Motor neuron (in vitro differentiated cells): ENCODE measurements at regions not wholly inside any gene's neighbourhood (a gene's known extent, or its start where the extent isn't known, plus 50 kb on each side); places are given as distances from the start of the nearest gene placed in this dataset.

Experiments used
- ATAC-seq, 8 experiments: fragments of 200-7000 bp; cut with Tn5 transposase; replicated peaks in 6 of 8; 2 replicates each; pipeline ENCODE4 v1.8.0; 2021; ENCODE audit warnings: mild to moderate bottlenecking in 8 of 8, moderate library complexity in 8 of 8
- H3K27ac ChIP-seq, 2 donors: fragments of 250-450 bp; sonication (Bioruptor Pico); 2 replicates each; pipeline ENCODE4 v1.9.0; 2021; ENCODE audit warnings: antibody characterized with exemption in 2 of 2, mild to moderate bottlenecking in 2 of 2, moderate library complexity in 1 of 2
- H3K4me1 ChIP-seq, 2 donors: fragments of 250-450 bp; sonication (Bioruptor Pico); replicated peaks in 1 of 2; 2 replicates each; pipeline ENCODE4 v1.6.1; 2021; ENCODE audit warnings: antibody characterized with exemption in 2 of 2, mild to moderate bottlenecking in 2 of 2, moderate library complexity in 1 of 2
- H3K4me3 ChIP-seq, 5 donors: fragments of 250-450 bp; sonication (Bioruptor Pico); 2 replicates each; pipeline ENCODE4 v1.9.0; 2021; ENCODE audit warnings: antibody characterized with exemption in 5 of 5, mild to moderate bottlenecking in 5 of 5, moderate library complexity in 4 of 5
- WGBS, 10 experiments: fragments of 450-650 bp; shearing (Covaris generic); methylation state at CpG; one replicate each; pipeline ENCODE4 v1.0.0; 2022; 5-methylcytosine and 5-hydroxymethylcytosine counted together
- in situ Hi-C, 9 experiments: fragments of 400-800 bp; cut with MboI; loops; one replicate each; pipeline ENCODE4 v1.15.0; 2021; ENCODE audit warnings: low sequenced_read_pairs in 9 of 9, low pct_unique_long_range_greater_than_20kb in 2 of 9; ENCODE audit not compliant: unreplicated experiment in 9 of 9

DNA sequence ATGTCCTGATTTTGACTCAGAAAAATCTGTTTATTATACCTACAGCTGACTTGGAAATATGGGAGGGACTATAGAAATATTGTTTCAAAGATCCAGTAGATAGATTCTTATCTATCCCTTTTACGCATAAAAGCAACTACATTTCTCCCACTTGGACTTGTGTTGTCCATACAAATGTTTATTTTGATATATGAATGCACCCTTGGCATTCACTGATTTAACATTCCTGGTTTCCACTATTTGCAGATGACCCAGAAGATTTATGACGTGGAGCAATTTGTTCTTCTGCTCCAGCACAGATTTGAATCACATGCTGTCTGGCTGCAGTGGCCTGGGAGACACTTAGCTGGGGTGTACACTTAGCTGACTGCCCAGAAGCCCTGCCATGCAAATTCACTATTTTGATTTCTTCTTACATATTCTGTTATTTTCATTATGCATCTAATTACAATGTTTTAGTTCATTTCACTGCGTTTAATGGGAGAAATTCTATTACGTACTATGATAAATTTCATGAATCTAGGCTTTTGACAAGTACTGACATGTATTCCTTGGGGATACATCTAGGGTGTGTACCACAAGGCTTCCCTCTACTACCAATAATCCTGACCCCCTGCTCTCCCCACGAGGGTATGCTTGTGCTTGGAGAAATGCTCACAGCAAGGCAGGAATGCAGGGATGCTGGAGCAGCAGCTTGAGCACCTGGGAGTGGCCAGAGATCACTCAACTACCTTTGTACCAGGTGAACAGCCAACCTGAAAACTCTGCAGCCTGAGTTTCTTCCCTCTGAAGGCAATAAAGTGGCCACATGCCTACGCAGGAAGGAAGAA lies 223.6 kb upstream of the TBL1XR1 start:
- Histone ChIP-seq H3K27ac (peak overlapping the region in 1 of 2 donors; percentile 47), H3K4me1 (peaks cover 15 to 26% of the 10 kb centered on the region in 2 donors), H3K4me3 (no peak overlapping the region)
- peak; percentile 87 to 97 (median 93) for ATAC-seq
- WGBS, 10 experiments = 6 to 89% (median 48%) methylated on average over 3 to 6 of the region's 6 CpGs; no CpG with 5 or more reads in 2 of the 10 experiments
- in situ Hi-C loops = no loop called here

GRCh38 chr3:177421481-177421785 lies 224.2 kb upstream of the TBL1XR1 start:
- ATAC-seq = peak in 7 of 8 experiments; percentile 12 to 40 (median 17)
- H3K27ac ChIP-seq = peak overlapping the region in 1 of 2 donors; percentile 47
- in situ Hi-C loops = no loop called here
- H3K4me3 ChIP-seq = no peak overlapping the region
- WGBS, 10 experiments = 100% methylated on average over 1 of the region's 1 CpG; no CpG with 5 or more reads in 9 of the 10 experiments
- H3K4me1 ChIP-seq = peaks cover 15 to 25% of the 10 kb centered on the region in 2 donors

GRCh38 chr3:177424521-177424920 lies 227.2 kb upstream of the TBL1XR1 start:
- Histone ChIP-seq H3K4me1 (peaks cover 24 to 26% of the 10 kb centered on the region in 2 donors), H3K4me3 (no peak overlapping the region), H3K27ac (no peak overlapping the region)
- ATAC-seq = no peak
- 42 to 100% (median 90%) methylated on average over 1 to 3 of the region's 3 CpGs; no CpG with 5 or more reads in 4 of the 10 experiments for WGBS, 10 experiments
- in situ Hi-C loops = no loop called here

DNA sequence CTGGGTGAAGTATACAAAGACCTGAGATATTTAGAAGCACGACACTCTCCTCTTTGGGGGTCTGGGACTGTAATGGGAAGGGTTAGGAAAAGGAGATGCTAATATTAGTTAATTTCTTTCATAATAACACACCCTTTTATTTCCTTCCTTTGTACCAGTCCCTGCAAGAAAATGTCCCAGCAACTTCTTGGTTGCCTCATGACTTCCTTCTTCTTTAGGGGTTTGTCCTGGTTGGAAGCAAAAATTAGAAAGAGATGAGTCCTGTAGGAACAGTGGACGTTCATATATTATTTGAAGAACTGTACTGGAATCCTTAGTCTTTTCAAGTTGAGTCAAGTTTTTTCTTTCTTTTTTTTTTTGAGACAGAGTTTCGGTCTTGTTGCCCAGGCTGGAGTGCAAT lies 227.8 kb upstream of the TBL1XR1 start:
- Histone ChIP-seq H3K27ac (no peak overlapping the region), H3K4me1 (peaks cover 25 to 27% of the 10 kb centered on the region in 2 donors), H3K4me3 (no peak overlapping the region)
- in situ Hi-C loops = no loop called here
- WGBS, 10 experiments = 69 to 100% (median 91%) methylated on average over 1 to 3 of the region's 3 CpGs; no CpG with 5 or more reads in 1 of the 10 experiments
- ATAC-seq = no peak

- in situ Hi-C loops = no loop called here
- Histone ChIP-seq H3K27ac (no peak overlapping the region), H3K4me1 (peaks cover 27% of the 10 kb centered on the region in 2 donors), H3K4me3 (no peak overlapping the region)
- 0 to 100% (median 87%) methylated on average over 1 to 3 of the region's 3 CpGs for WGBS, 10 experiments
- peak in 3 of 8 experiments; percentile 36 to 76 (median 41) for ATAC-seq
These were observed 229.0 kb upstream of the TBL1XR1 start for GRCh38 chr3:177426106-177426877.

DNA sequence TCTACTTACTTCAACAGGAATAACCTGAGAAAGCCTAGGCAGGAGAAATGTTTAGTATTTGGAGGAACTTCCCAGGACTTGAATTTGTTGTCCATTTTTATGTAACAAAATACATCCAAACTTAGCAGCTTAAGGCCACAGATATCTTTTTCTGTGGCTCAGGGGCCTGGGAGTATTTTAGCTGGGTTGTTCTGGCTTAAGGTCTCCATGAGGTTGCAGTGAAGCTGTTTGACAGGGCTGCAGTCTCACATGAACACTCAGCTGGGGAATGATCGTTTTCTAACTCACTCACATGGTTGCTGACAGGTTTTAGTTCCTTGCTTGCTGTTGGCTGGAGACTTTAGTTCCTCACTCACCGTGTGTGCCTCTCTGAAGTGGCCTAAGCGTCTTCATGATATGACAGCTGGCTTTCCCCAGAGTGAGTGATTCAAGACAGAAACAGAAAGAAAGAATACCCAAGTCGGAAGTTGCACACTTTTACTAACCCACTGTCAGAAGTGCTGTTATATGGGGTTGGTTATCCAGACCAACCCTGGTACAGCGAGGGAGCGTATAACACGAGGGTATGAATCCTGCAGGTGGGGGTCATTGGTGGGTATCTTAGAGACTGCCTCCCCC lies 229.7 kb upstream of the TBL1XR1 start:
- peak in 1 of 8 experiments; percentile 55 for ATAC-seq
- Histone ChIP-seq H3K4me3 (no peak overlapping the region), H3K4me1 (peaks cover 28 to 30% of the 10 kb centered on the region in 2 donors), H3K27ac (no peak overlapping the region)
- whole genome bisulfite sequencing, 10 experiments = 60 to 100% (median 80%) methylated on average over 1 to 7 of the region's 7 CpGs; no CpG with 5 or more reads in 1 of the 10 experiments
- in situ Hi-C loops = no loop called here

DNA sequence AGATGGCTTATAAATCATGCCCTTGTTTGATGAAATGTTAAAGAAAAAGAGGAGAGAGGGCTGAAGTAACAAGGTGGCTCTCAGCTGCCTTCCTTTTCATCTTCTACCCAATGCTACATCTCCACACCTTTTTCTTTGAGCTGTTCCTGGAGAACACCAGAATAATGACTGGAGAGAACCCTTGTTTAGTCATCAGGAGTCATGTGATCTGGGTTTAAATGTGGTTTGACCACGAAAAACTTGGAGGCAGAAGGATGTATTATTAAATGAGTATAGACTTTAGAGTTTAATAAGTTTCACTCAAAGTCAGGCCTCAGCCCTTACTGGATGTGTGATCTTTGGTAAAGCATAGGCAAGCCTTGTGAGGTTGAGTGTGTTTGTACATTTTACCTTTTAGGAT lies 230.3 kb upstream of the TBL1XR1 start:
- in situ Hi-C loops = no loop called here
- 20 to 100% (median 85%) methylated on average over 1 of the region's 1 CpG; no CpG with 5 or more reads in 4 of the 10 experiments for WGBS, 10 experiments
- Histone ChIP-seq H3K4me1 (peaks cover 33 to 34% of the 10 kb centered on the region in 2 donors), H3K4me3 (no peak overlapping the region), H3K27ac (no peak overlapping the region)
- ATAC-seq = no peak

- in situ Hi-C loops = no loop called here
- no peak for ATAC-seq
- Histone ChIP-seq H3K4me3 (no peak overlapping the region), H3K4me1 (peaks cover 33 to 34% of the 10 kb centered on the region in 2 donors), H3K27ac (no peak overlapping the region)
- 40 to 100% (median 72%) methylated on average over 1 of the region's 1 CpG; no CpG with 5 or more reads in 6 of the 10 experiments for WGBS, 10 experiments
These were observed 231.8 kb upstream of the TBL1XR1 start for GRCh38 chr3:177429079-177429478.

- no peak for ATAC-seq
- WGBS, 10 experiments = 36 to 100% (median 65%) methylated on average over 1 to 2 of the region's 2 CpGs
- Histone ChIP-seq H3K27ac (no peak overlapping the region), H3K4me1 (peaks cover 33 to 34% of the 10 kb centered on the region in 2 donors), H3K4me3 (no peak overlapping the region)
- in situ Hi-C loops = no loop called here
These were observed 232.5 kb upstream of the TBL1XR1 start for GRCh38 chr3:177429771-177430170.

DNA sequence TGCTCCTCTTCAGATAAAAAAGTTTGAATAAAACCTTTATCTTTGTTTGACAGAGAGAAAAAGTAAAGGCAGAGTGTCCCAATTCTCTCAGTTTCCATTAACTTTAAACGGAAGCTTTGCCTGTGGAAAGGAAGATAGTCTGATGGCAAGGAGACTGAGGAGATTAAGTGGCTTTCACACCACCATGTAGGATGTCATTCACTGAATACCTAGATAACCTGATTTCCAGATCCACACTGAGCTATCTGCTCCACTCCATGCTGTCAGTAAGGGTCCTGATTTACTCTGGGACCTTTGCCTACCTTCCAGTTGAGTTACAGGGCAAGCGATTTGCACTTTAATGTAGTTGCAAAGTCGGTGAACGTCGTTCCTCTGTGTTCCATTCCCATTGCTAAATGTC lies 233.4 kb upstream of the TBL1XR1 start:
- H3K4me1 ChIP-seq = peaks cover 33 to 34% of the 10 kb centered on the region in 2 donors
- no peak overlapping the region for H3K27ac ChIP-seq
- in situ Hi-C loops = no loop called here
- peak in 2 of 8 experiments; percentile 29 to 33 for ATAC-seq
- 0 to 100% (median 81%) methylated on average over 1 to 5 of the region's 5 CpGs; no CpG with 5 or more reads in 1 of the 10 experiments for WGBS, 10 experiments
- no peak overlapping the region for H3K4me3 ChIP-seq

DNA sequence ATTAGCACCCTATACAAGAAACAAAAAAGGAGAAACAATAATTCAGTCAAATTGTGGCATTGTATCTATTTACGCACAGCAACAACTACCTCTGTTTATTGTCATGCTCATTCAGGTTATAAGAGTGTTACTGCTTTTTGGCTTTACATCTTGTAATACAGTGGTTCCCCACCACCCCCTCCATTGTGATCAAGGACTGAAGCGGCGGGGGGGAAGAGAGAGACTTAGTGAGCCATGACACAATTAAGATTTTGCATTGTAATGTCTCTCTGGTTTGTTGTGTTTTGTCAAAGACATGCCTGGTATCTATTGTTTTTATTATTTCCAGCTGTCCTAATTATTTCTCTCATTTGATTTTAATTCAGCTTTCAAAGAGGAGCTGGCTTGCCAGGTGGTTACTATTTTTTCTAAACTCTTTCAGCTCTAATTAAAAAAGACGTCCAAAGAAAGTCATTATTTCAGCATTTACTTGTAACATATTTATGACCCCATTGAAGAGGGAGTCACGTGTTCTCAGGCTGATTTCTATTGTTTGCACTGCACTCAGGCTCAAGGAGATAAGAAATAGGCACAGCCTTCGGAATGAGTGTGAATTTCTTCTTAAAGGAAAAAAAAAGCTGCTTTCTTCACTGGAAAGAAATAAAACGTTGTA lies 234.4 kb upstream of the TBL1XR1 start:
- in situ Hi-C loops = no loop called here
- H3K27ac ChIP-seq = no peak overlapping the region
- 5 to 64% (median 32%) methylated on average over 2 to 7 of the region's 7 CpGs for WGBS, 10 experiments
- peaks cover 33 to 34% of the 10 kb centered on the region in 2 donors for H3K4me1 ChIP-seq
- peak in 5 of 8 experiments; percentile 66 to 80 (median 71) for ATAC-seq
- no peak overlapping the region for H3K4me3 ChIP-seq

- 0 to 100% (median 94%) methylated on average over 1 to 2 of the region's 3 CpGs; no CpG with 5 or more reads in 1 of the 10 experiments for WGBS, 10 experiments
- Histone ChIP-seq H3K4me1 (peaks cover 30 to 40% of the 10 kb centered on the region in 2 donors), H3K27ac (no peak overlapping the region), H3K4me3 (no peak overlapping the region)
- no peak for ATAC-seq
- in situ Hi-C loops = no loop called here
These were observed 238.0 kb upstream of the TBL1XR1 start for GRCh38 chr3:177435301-177435700.
